ENCODE measurements at regions not wholly inside any gene's neighbourhood (a gene's known extent, or its start where the extent isn't known, plus 50 kb on each side); places are given as distances from the start of the nearest gene placed in this dataset.
A peak's percentile ranks its signal among the peaks of the same experiment; 100 is the strongest.
"Not testable (repeated sequence)": the region's sequence is repeated elsewhere in the genome, so short reads cannot be mapped to it uniquely, and the experiment has no call there.

DNA sequence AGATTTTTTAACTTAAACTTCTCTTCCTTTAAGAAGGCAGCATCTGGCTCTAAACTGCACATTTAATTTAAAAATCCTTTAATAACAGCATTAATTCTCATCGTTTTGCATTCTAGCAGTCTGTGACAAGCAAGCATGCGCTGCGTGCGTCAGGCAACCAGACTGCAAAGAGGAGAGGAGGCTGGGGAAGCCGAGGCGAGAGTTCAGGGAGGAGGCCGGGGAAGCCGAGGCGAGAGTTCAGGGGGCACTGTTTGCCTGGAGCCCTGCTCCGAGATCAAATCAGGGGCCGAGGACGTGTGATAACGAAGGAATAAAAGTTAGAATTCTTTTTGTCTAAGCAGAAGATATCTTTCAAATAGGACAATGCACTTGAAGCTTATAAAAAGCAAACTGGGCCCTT is 435.7 kb downstream of the EFNB2 start:
- DNase-seq (ENCODE audit: low spot score): no peak

DNA sequence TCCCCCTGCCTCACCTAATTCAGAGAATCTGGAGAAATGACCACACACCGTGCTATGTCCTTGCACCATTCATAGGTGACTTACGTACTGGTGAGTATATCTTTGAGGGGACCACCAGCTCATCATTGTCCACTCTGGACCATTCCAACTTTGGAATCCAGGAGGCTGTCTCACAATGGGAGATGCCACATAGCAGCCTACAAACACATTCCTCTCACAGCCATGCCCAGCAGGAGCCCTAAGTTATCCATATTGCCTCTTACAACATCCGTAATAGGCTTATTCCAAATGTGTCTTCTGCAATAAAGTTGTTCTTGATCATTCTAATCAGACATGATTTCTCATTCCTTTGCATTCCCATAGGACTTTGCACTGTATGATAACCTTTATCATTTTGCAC is 436.7 kb downstream of the EFNB2 start:
- no peak for DNase-seq (ENCODE audit: low spot score)

DNA sequence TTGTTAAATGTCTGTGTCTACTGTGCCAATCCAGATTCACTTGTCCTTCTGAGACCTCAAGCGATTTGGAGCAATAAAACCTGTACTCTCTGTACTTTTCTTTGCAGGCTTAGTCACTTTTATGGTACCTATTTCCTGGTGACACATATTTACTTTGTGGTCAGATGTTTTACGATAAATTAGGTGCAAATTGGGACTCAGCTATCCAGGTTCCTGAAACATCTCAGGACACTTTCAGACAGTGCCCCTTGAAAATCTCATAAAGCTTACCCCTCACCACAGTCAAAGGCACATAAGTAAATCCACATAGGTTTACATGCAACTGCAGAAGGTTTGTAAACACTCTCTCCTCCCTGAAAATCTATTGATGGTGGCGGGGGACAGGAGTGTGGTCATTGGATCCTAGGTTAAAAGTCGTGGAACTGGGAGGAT is 438.8 kb downstream of the EFNB2 start:
- DNase-seq (ENCODE audit: low spot score): no peak

DNA sequence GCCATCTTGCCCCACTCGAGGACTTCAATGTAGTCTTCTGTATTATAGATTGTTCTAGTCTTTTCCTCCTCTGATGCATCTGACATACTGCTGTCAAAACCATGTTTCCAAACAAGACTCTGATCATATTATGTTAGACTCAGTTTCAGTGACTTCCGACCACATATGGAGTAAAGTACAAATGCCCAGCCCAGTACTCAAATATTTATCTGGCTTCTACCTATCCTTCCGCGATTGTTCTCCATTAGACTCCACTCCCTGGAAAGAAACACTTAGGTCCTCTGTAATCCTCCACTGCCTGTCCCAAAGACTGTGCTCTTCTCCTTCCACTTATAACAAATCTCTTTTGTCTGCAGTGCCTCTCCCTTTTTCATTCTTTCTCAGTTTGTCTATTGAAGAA is 439.5 kb downstream of the EFNB2 start:
- no peak for DNase-seq (ENCODE audit: low spot score)

DNA sequence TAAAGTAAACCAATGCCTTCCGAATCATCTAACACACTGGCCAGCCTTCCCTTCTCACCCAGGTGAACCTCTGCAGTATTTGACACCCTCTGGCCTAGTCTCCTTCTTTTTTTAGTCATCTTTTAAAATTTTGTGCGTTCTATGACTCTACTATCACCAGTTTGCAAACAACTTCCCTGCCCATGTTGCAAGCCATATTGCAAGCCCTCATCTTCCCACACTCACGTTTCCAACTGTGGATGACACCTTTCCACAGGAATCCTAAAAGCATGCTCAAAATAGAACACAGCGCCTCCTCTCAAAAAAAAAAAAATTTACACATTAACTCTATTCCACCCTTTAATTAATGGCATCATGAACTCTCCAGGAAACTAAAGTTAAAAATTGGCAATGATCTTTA is 440.1 kb downstream of the EFNB2 start:
- DNase-seq (ENCODE audit: low spot score): no peak

DNA sequence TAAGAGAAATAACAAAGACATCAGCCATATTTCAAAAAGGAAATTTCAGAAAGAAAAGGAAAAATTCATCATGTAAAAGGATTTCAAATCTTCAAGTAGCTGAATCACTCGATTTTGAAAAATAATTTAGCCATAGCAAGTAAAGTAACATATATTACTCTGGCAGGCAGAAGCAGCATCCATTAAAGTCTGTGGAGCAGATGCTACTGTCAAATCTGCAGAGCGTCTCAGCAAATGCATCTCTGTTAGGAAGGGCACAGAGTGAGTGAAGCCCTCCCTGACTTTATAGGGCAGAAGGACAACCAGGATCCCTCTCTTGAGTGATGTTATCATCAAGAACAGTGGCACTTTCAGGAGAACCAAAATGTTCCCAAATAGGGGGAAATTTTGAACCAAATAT is 445.5 kb downstream of the EFNB2 start:
- DNase-seq (ENCODE audit: low spot score): no peak

DNA sequence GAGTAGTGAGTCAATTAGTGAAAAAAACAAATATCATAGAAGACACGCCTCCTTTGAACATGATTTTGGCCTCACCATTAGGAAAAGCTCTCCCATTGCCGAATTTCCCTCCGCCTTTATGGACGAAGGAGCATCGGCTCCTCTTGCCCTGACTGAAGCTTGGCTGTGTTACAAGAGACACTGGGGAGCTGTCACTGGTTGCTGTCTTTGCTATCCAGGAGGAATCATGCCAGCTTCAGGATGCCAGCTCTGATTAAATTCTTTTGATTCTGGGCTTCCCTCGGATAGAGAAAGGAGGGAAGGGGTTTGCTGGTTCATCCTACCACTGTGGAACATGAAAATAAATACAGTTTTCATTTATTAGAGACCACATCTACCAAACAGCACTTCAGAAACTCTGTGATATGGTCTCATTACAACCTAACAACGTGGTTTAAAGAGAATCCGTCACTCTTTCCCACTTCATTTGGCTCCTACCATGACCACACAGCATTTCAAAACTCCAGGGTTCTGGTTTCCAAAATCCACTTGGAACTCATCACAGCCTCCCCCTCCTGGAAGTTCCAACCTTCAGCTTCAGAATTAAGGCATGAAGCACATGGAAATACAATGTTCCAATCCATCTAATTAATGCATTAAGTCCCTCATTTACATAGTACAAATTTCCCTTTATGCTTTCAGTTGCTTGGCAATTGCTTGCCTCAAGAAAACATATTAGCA is 446.0 kb downstream of the EFNB2 start:
- DNase-seq (ENCODE audit: low spot score): no peak

DNA sequence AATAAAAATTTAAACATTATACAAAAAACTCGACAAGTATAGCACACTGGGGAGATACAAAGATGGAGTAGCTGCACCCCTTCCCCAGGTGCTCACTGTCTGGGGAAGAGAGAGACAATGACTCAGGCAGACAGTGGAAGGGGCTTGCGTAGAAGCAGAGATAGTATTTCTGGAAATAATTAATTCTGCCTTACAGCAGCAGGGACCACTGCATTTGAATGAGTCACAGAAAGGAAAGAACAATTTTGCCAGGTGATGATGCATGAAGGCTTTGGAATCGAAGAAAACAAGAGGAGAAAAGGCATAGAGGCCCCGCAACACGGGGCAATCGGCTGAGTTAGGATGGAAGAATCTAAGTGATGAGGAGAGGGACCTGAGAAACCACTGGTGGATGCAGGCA is 447.4 kb downstream of the EFNB2 start:
- DNase-seq (ENCODE audit: low spot score): no peak

DNA sequence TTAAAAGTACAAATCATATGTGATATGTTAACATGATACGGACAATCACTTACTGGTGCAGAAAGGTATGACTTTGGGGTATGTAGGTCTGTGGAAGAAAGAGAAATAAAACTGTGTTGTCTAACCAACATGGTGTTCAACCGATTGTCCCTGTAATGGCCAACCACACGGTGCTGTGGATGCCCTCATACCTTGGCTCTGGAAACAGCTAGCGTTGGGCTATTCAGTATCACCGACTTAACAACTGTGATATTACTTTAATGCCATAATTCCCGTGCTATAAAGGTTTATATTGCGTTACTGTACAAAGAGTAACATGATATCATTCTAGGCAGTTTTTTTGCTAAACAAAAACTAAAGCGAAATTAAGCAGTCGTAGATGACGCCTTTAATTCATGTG is 448.3 kb downstream of the EFNB2 start:
- no peak for DNase-seq (ENCODE audit: low spot score)

DNA sequence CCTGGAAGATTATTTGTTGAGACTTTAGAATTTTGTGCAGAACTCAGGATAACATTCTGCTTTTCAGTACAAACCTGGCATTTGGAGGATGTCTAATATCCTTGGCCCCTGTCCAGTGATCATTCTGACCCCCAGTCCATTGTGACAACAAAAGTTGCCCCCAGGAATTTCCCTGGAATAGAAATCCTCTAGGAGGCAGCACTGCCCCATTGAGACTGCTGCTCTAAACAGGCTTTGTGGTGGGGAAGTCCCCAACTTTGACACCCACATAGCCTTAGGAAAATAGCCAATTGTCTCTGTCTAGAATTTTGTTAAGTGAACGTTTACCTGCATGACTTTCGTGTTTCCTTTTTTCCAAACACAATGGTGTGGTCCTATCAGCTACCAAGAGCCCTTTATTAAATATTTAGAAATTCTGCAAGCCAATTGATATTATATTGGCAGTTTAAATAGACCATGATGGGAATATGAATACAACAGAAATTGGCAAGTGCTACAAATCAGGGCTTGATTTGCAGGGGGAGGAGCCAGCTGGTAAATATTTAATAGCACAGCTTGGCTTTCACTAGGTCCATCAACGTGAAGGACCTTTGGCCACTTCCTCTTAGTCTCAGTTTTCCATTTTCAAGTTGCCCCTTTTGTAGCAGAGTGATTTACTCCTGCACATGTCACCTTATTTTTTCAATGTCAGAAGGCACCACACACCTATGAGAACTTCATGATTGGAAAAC is 451.7 kb downstream of the EFNB2 start:
- no peak for DNase-seq (ENCODE audit: low spot score)

DNA sequence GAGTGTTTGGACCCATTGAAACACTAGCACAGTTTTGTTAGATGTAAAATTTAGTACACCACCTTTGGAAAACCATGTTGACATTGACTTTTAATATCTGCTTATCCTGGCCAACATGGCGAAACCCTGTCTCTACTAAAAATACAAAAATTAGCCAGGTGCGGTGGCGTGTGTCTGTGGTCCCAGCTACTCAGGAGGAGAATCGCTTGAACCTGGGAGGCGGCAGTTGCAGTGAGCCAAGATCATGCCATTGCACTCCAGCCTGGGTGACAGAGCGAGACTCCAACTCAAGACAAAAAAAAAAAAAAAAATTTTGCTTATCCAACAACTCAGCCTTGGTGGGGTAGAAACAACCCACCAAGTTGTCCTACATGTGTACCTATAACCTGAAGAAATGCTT is 454.2 kb downstream of the EFNB2 start:
- not testable (repeated sequence) for DNase-seq (ENCODE audit: low spot score)

DNA sequence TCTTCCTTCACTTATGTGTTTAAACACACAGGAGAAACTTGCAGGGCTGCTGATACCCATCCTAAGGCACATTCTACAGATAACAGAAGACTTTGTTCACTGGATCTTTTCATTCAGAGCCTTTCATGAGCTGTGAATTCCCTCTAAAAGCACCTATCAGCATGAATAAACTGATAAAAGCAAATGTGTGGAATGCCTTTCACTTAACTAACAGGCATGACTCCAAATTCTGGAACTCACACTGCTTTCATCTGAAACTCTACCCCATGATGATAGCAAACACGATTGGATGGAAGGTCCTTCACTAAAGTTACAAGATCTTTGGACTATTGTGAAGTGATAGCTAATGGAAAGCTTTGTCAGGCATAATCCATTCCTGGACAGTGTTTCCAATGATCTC is 457.3 kb downstream of the EFNB2 start:
- peak; percentile 33 for DNase-seq (ENCODE audit: low spot score)

DNA sequence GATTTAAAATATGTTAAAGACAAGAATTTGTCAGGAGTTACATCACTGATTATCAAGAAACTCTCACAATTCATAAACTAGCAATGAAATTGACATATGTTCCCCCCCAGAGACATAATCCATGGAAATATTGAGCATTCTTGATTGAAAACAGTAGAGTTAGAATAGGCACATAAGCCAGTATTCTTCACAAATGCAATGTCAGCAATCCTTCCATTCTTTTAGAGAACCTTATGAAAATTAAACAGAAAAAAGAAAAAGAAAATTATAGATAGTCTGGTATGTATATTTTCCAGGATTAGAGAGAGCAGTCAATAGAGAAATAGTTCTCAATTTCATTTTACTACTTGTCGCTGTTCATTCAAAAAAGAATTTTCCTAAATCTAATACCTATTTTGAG is 458.4 kb downstream of the EFNB2 start:
- no peak for DNase-seq (ENCODE audit: low spot score)

DNA sequence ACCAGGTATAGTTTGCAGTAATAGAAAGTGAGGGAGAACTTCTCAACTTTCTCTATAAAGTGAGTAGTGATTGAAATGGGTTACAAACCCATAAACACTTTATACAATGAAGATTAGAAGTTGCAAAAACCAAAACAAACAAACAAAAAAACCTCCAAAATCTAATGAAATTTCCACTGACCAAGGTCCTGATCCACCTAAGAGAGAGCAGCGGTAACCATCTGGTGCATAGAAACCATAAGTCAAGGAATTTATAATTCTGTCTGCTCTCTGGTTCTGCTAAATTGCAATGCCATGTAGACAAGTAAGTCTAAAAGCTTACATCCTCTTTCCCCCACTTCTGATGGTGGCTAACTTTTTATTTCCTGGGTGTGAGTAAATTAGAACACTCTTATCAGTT is 463.4 kb downstream of the EFNB2 start:
- DNase-seq (ENCODE audit: low spot score): no peak

DNA sequence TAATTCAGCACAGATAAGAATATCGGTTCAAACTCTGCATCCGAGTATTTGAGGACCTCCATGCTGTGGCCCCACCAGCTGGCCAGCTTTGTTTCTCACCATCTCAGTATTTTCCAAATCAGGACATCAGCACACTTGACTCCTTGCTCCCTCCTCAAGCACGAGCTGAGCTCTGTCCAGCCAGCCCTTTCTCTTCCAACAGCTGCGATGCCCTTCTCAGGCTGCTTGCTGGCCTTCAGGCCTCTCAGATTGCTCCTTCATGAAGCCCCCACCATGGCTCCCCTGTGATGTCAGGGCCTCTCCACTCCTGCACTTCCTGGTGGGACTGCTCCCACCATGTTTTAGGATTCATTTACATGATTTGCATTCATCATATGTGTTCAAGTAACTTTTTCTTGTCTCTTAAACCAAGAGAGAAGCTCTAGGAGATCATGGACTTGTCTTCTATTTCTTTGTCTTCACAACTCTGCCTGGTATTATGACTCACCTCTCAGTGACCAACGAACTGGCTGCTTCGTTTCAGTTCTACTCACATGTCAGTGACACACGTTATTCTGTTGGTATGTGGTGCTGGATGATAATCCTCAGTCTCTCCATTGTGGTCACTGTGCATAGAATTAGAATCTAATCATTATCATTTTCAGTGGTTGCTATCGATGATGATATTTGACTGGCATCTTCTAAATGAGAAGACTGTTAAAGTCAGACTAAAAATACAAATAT is 471.7 kb downstream of the EFNB2 start:
- DNase-seq (ENCODE audit: low spot score): no peak

DNA sequence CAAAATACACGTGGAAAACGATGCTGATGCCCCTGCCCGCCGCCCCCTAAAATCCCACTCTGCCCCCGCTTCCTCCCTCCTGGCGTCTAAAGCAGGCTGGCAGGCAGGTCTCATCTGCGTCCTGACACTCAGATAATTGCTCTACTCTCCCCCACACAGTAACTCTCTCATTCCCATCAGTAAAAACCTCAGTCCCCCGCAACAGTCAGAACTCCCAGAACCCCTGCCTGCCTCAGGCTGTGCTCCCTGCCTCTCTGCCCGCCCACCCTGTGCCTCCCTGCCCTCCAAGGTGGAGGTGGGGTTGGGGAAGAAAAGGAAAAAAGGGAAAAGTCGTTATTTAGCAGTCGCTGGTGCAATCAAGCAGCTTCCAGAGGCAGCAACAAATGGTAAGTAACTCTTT is 473.7 kb downstream of the EFNB2 start:
- DNase-seq (ENCODE audit: low spot score): no peak

DNA sequence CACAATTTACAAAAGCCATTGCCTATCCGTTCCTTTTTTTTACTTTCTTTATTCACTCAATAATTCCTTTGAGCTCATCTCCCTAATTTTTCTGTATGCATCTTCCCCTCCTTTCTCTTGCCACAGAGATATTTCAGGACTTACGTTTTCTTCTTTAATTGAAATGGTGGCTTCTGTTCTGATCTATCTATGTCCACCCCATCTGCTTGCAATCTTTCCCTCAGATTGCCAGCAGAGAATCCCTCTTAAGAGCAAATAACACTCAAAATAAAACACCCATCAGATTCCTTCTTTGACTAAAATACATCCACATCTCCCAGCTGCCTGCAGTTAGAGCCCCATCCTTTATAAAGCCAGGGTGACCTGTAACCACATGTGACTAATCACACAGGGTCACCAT is 478.6 kb downstream of the EFNB2 start:
- DNase-seq (ENCODE audit: low spot score): no peak

DNA sequence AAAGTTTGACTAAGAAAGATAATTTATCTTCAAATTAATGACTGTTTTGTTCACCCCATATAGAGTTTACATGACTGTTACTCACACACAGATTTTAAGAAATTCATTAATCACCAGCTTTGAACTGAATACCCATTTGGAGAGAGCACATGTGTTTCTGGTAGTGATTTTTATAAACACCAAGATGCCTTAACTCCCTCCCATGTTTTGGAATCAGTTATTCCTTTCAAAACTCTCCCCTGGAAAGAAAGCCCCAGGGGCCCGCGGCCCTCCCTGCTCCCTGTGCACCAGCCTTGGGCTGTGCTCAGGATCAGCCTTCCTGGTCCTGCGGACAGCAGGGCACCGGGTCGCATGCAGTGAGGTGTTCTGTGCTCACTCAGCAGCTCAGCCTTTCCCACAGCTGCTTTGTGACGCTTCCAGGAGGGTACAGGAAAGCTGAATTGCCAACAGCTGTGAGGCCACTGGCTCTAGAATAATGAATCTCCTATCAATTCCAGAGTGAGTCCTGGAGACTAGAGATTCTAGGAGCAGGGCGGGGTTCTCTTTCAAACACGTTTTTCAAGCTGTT is 483.2 kb downstream of the EFNB2 start:
- no peak for DNase-seq (ENCODE audit: low spot score)

DNA sequence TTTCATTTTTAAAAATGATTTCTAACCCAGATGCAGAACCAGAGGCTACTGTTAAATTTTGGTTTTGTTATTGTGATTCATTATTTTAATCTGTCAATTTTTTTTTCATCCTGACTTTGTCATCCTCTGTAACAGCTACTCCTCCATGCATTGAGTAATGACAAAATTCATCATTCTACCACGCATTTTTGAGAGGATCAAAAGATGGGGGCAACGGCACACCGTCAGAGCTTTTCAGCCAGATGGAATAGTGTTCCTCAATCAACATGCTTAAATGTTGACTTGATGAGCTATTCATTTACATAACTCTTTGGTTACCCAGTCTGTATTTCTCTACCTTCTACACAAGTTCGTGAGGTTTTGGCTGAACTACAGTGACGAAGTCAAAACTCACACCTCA is 486.3 kb downstream of the EFNB2 start:
- no peak for DNase-seq (ENCODE audit: low spot score)

DNA sequence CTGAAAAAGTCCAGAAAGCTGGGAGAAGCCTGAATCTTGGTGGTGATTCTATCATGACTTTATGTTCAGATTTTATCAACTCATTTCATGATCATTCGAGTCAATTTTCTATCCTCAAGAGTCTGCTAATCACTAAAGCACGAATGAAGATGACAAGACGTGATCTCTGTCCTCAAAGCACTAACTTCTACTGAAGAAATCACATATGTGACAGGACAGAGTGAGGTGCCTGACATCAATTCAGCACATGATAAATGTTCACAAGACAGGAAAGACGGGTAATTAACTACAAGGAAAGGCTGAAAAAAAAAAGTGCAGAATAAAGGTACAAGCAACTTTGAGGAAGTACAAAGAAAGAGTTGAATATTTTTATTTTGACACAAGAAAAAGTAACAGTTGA is 487.1 kb downstream of the EFNB2 start:
- DNase-seq (ENCODE audit: low spot score): no peak

DNA sequence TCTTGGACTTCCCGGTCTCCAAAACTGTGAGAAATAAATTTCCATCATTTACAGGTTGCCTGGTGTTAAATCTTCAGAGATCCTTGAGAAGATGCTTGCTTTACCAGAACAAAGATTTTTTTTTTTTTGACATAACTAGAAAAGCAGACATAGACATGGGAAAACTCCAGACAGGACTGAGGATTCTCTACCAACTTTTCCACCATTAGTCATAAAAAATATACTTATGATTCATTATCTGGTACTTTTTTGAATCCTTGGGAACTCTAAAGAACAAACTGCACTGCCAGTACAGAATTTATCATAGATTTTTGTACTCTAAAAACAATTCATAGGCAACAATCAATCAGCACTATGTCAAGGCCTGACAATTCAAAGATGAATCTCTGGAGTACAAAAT is 487.6 kb downstream of the EFNB2 start:
- no peak for DNase-seq (ENCODE audit: low spot score)

DNA sequence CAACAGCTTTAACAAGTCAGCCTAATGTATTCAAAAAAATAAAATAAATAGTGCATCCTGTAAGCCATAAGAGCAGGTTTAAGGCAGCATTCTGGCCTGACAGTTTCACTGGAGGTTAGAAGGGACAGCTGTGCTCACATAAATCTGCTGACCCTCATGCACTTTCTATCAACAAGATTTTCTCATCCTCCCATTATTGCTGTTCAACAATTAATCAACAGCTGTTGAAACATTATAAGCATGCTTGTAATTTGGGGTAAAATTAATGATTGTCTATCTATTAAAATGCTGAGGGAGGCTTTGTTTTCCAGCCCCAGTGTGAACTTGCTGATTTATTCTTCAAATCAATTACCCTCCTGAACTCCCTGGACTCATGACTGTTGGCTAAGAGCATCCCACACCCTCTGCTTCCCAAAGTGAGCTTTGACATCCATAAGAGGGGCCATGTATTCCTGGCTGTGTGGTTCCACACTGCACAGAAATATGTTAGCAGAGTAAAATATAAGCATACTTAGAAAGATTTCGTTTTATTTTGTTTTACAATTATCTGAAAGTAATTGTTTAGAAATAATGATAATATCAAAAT is 492.4 kb downstream of the EFNB2 start:
- DNase-seq (ENCODE audit: low spot score): no peak
